22Rv1 (cell line): ENCODE measurements at regions not wholly inside any gene's neighbourhood (a gene's known extent, or its start where the extent isn't known, plus 50 kb on each side); places are given as distances from the start of the nearest gene placed in this dataset.

Experiments used
- H3K27ac ChIP-seq: fragments of 450-650 bp; 2 replicates; pipeline ENCODE4 v1.5.1; 2017
- CTCF ChIP-seq: fragments of 450-650 bp; IDR thresholded peaks from 2 replicates; pipeline ENCODE4 v1.5.1; 2017; ENCODE audit warnings: mild to moderate bottlenecking
- ZFX ChIP-seq: fragments of 450-650 bp; IDR thresholded peaks from 2 replicates; pipeline ENCODE4 v1.6.1; 2017; ENCODE audit warnings: antibody characterized with exemption, borderline replicate concordance

GRCh38 chr2:128390991-128391630 is 72.4 kb upstream of the HS6ST1 start:
- H3K27ac ChIP-seq = no peak overlapping the region
- TF ChIP-seq CTCF (no peak), ZFX (no peak)

DNA sequence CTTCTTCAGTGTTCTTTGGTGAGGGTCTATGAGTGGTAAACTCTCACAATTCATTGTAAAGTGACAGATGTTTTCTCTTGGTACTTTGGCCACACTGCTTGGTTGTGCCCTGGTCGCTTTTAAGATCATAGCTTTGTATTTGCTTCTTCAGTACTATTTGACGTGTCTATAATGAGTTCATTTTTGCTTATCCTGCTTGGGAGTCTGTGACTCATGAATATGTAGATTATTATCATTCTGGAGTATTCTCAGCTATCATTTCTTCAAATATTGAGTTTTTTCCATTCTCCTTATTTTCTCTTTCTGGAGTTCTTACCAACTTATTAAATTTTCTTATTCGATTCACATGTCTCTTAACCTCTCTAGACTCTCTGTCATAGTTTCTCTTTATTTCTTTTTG is 73.0 kb upstream of the HS6ST1 start:
- H3K27ac ChIP-seq = no peak overlapping the region
- TF ChIP-seq ZFX (no peak), CTCF (no peak)

DNA sequence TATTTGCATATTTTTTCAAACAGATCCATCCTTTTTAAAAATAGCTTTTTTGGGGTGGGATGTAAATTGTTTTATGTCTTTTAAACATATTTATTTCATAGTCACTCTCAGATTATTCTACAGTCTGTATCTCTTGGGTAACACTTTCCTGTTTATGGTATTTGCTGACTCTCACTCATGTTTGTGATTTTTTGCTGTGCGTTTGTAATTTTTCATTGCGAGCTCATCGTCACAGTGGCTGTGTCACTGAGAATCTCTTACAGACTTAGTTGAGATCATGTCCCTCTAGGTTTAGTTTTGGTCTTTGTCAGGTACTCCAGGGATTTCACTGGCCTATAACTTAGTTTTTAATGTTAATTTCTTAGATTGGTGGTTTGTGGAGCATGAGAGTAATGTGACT is 73.5 kb upstream of the HS6ST1 start:
- no peak overlapping the region for H3K27ac ChIP-seq
- TF ChIP-seq CTCF = no peak
- no peak for TF ChIP-seq ZFX

GRCh38 chr2:128394007-128394730 is 75.5 kb upstream of the HS6ST1 start:
- TF ChIP-seq CTCF (no peak), ZFX (no peak)
- H3K27ac ChIP-seq = no peak overlapping the region

- TF ChIP-seq CTCF = no peak
- TF ChIP-seq ZFX = no peak
- no peak overlapping the region for H3K27ac ChIP-seq
Measured at GRCh38 chr2:128395196-128395595, 76.5 kb upstream of the HS6ST1 start.

DNA sequence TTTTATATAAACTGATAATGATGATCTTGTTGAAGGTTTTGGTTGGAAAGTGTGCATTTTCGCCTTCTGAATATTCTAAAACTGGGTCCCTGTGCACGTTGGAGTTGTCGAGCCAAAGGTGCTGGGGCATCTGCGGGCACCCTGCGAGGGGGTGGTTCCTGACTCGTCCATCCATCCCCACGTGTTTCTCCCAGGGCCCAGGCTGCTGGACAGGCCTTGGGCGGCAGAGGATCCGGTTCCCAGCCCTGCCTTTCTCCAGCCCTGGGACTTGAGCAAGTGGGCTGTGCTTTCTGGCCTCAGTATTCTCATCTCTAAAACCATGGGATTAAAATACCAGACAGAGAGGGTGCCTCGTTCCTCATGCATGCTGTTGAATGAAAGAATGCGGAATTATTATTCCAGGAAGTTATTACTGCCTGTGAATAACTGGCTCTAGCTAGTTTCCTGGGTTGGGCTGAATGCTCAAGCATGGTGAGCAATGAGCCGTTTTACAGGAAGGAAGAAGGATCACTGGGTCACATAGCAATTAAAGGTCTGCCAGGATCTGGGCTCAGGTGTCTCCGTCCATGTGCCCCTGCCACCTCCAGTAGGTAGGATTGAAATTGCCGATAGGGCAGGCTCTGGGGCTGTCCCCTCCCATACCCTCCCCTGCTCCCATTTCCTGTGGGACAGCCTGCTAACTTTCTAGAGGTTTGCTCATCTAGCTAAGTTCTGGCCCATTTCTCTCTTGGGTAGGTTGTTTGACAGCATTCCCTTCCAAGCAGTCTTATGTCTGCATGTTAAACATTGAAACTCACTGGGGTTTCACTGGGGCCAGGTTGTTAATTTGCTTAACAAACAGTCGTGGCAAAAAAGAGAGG is 77.2 kb upstream of the HS6ST1 start:
- no peak overlapping the region for H3K27ac ChIP-seq
- TF ChIP-seq ZFX (no peak), CTCF (no peak)

DNA sequence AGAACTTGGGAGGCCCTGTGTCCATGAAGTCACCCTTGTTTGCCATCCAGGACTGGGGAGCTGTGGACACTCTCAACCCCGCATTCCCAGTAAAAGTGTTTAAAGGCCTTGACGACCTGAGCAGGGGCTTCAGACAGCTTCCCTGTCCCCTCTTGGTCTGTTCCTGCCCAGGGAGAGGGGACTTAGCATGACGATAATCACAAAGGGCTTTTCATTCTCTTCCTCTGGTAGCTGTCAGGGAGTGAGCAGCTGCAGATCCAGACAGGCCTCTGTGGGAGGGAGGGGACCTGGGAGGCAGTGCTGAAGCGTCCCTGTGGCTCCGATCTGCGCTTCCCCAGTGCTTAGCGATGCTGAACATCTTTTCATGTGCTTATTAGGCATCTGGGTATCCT is 77.8 kb upstream of the HS6ST1 start:
- no peak overlapping the region for H3K27ac ChIP-seq
- TF ChIP-seq CTCF (no peak), ZFX (no peak)
